ENCODE measurements at regions not wholly inside any gene's neighbourhood (a gene's known extent, or its start where the extent isn't known, plus 50 kb on each side); places are given as distances from the start of the nearest gene placed in this dataset.

DNA sequence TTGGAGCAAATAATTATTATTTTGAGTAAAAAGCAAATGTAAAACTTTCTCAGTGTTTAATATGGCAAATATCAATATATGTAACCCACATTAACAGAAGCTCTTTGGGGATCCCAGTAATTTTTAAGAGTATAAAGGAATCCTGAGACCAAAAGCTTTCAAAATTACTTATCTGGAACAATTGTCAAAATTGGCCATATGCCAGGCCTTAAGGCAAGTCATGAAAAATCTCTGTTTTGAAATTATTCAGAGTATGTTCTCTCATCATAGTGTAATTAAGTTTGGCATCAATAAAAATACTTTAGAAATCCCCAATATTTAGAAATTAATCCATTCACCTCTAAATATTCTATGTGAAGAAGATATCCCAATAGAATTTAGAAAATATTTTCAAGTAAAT lies 225.3 kb upstream of the ARL4C start:
- TF ChIP-seq EZH2phosphoT487 (IDR thresholded peaks at IDR 0.05; ENCODE audit: borderline replicate concordance) = no peak
- TF ChIP-seq, protein P1, sequence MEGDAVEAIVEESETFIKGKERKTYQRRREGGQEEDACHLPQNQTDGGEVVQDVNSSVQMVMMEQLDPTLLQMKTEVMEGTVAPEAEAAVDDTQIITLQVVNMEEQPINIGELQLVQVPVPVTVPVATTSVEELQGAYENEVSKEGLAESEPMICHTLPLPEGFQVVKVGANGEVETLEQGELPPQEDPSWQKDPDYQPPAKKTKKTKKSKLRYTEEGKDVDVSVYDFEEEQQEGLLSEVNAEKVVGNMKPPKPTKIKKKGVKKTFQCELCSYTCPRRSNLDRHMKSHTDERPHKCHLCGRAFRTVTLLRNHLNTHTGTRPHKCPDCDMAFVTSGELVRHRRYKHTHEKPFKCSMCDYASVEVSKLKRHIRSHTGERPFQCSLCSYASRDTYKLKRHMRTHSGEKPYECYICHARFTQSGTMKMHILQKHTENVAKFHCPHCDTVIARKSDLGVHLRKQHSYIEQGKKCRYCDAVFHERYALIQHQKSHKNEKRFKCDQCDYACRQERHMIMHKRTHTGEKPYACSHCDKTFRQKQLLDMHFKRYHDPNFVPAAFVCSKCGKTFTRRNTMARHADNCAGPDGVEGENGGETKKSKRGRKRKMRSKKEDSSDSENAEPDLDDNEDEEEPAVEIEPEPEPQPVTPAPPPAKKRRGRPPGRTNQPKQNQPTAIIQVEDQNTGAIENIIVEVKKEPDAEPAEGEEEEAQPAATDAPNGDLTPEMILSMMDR (conservative IDR thresholded peaks at IDR 0.05; ENCODE audit: low read length) = no peak
- Histone ChIP-seq H3K9ac (ENCODE audit: low read depth, low read length, poor library complexity, severe bottlenecking) (no peak overlapping the region), H2AFZ (ENCODE audit: low read length) (no peak overlapping the region), H4K20me1 (ENCODE audit: insufficient read depth, low read length, poor library complexity, severe bottlenecking) (no peaks in the 10 kb centered on the region), H3K9me3 (ENCODE audit: insufficient read depth, low read depth, low read length) (no peaks in the 10 kb centered on the region), H3K79me2 (ENCODE audit: insufficient read depth, low read length) (no peaks in the 10 kb centered on the region), H3K4me1 (ENCODE audit: insufficient read depth, low read length, poor library complexity, severe bottlenecking) (no peaks in the 10 kb centered on the region), H3K4me3 (ENCODE audit: low read length, poor library complexity, severe bottlenecking) (no peak overlapping the region), H3K9me2 (replicated peaks; ENCODE audit: low read depth, low read length) (no peaks in the 10 kb centered on the region), H3K27me3 (ENCODE audit: insufficient read depth, low read length, poor library complexity, severe bottlenecking) (no peaks in the 10 kb centered on the region), H3F3A (ENCODE audit: low read depth) (no peaks in the 10 kb centered on the region), H3K36me3 (ENCODE audit: insufficient read depth, low read length) (no peaks in the 10 kb centered on the region), H3K4me2 (ENCODE audit: low read depth, low read length, poor library complexity, severe bottlenecking) (no peak overlapping the region)

DNA sequence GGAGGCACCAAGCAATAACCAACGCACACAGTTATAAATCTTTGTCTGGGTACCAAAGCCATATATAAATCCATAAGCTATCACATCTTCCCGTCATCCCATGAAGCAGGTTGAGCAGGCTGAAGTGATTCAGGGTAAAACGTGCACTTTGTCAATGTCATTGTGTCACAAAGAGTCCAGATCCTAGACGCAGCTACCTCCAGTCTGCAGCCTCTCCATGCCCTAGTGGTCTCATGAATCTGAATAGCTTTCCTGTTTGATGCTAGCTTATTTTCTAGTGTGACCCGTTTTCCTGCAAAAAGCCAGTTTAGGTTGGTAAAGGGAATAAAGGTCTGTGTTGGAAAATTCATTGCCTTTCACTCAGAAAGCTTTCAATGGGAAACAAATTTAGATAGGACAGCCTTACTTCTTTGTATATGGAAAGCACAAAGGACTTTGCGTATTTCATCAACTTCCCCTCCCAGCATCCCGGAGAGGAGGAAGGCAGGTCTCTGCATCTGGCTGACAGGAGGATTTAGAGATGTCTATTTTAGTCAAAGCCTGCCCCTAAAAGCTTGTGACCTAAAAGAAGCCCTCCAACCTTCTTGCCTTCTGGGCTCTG lies 222.3 kb upstream of the ARL4C start:
- Histone ChIP-seq H2AFZ (ENCODE audit: low read length) (no peak overlapping the region), H3K79me2 (ENCODE audit: insufficient read depth, low read length) (no peaks in the 10 kb centered on the region), H3K27me3 (ENCODE audit: insufficient read depth, low read length, poor library complexity, severe bottlenecking) (no peaks in the 10 kb centered on the region), H3K36me3 (ENCODE audit: insufficient read depth, low read length) (no peaks in the 10 kb centered on the region), H4K20me1 (ENCODE audit: insufficient read depth, low read length, poor library complexity, severe bottlenecking) (no peaks in the 10 kb centered on the region), H3F3A (ENCODE audit: low read depth) (no peaks in the 10 kb centered on the region), H3K9me3 (ENCODE audit: insufficient read depth, low read depth, low read length) (no peaks in the 10 kb centered on the region), H3K4me1 (ENCODE audit: insufficient read depth, low read length, poor library complexity, severe bottlenecking) (no peaks in the 10 kb centered on the region), H3K9ac (ENCODE audit: low read depth, low read length, poor library complexity, severe bottlenecking) (no peak overlapping the region), H3K9me2 (replicated peaks; ENCODE audit: low read depth, low read length) (no peaks in the 10 kb centered on the region), H3K4me3 (ENCODE audit: low read length, poor library complexity, severe bottlenecking) (no peak overlapping the region), H3K4me2 (ENCODE audit: low read depth, low read length, poor library complexity, severe bottlenecking) (no peak overlapping the region)
- TF ChIP-seq EZH2phosphoT487 (IDR thresholded peaks at IDR 0.05; ENCODE audit: borderline replicate concordance) = no peak
- TF ChIP-seq, protein P1 (conservative IDR thresholded peaks at IDR 0.05; ENCODE audit: low read length) = no peak

DNA sequence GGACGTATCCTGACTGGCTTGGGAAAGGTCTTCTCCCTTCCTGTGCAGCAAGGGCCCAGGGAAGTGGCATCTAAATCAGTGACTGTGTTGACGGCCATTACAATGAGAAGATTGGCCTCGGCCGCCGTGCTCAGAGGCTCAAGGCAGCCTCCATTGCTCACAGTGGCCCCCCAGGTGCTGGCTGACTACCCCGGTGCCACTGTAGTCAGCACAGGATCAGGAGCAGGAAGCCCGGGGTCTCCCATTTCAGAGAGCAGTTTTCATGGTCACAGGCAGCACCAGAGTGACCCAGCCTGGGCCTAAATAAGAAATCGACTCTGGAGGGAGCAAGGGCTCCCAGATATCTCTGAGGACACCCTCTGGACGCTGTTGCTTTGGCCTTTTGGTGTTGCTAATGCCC lies 219.4 kb upstream of the ARL4C start:
- no peak overlapping the region for H3K9ac ChIP-seq (ENCODE audit: low read depth, low read length, poor library complexity, severe bottlenecking)
- H3K36me3 ChIP-seq (ENCODE audit: insufficient read depth, low read length) = no peaks in the 10 kb centered on the region
- H4K20me1 ChIP-seq (ENCODE audit: insufficient read depth, low read length, poor library complexity, severe bottlenecking) = no peaks in the 10 kb centered on the region
- no peaks in the 10 kb centered on the region for H3K9me2 ChIP-seq (replicated peaks; ENCODE audit: low read depth, low read length)
- H3K79me2 ChIP-seq (ENCODE audit: insufficient read depth, low read length) = no peaks in the 10 kb centered on the region
- H3K4me3 ChIP-seq (ENCODE audit: low read length, poor library complexity, severe bottlenecking) = no peak overlapping the region
- no peaks in the 10 kb centered on the region for H3F3A ChIP-seq (ENCODE audit: low read depth)
- H3K4me2 ChIP-seq (ENCODE audit: low read depth, low read length, poor library complexity, severe bottlenecking) = no peak overlapping the region
- TF ChIP-seq, protein P1 (conservative IDR thresholded peaks at IDR 0.05; ENCODE audit: low read length) = no peak
- TF ChIP-seq EZH2phosphoT487 (IDR thresholded peaks at IDR 0.05; ENCODE audit: borderline replicate concordance) = no peak
- no peak overlapping the region for H2AFZ ChIP-seq (ENCODE audit: low read length)
- H3K4me1 ChIP-seq (ENCODE audit: insufficient read depth, low read length, poor library complexity, severe bottlenecking) = no peaks in the 10 kb centered on the region
- H3K27me3 ChIP-seq (ENCODE audit: insufficient read depth, low read length, poor library complexity, severe bottlenecking) = no peaks in the 10 kb centered on the region
- H3K9me3 ChIP-seq (ENCODE audit: insufficient read depth, low read depth, low read length) = no peaks in the 10 kb centered on the region

Data from Loucy (cell line).